ENCODE measurements at regions not wholly inside any gene's neighbourhood (a gene's known extent, or its start where the extent isn't known, plus 50 kb on each side); places are given as distances from the start of the nearest gene placed in this dataset.

- no peak for TF ChIP-seq CTCF (IDR thresholded peaks at IDR 0.05; ENCODE audit: borderline replicate concordance)
- H3K4me1 ChIP-seq = peaks cover 40% of the 10 kb centered on the region
- intact Hi-C loops (cut with micrococcal nuclease) = loop anchor here (10.0 kb wide), 3 partner anchors 72 to 1182 kb away; no protein-coding TSS in a partner anchor
- H3K27ac ChIP-seq (replicated peaks) = peak overlapping the region; percentile 62
- H3K4me3 ChIP-seq = peak overlapping the region; percentile 53
- no peaks in the 10 kb centered on the region for H3K36me3 ChIP-seq
- DNase-seq = no peak
- no peaks in the 10 kb centered on the region for H3K27me3 ChIP-seq (ENCODE audit: low read depth)
- no peaks in the 10 kb centered on the region for H3K9me3 ChIP-seq (replicated peaks)
These were observed 289.7 kb downstream of the TRIB2 start for GRCh38 chr2:13006426-13006825.

DNA sequence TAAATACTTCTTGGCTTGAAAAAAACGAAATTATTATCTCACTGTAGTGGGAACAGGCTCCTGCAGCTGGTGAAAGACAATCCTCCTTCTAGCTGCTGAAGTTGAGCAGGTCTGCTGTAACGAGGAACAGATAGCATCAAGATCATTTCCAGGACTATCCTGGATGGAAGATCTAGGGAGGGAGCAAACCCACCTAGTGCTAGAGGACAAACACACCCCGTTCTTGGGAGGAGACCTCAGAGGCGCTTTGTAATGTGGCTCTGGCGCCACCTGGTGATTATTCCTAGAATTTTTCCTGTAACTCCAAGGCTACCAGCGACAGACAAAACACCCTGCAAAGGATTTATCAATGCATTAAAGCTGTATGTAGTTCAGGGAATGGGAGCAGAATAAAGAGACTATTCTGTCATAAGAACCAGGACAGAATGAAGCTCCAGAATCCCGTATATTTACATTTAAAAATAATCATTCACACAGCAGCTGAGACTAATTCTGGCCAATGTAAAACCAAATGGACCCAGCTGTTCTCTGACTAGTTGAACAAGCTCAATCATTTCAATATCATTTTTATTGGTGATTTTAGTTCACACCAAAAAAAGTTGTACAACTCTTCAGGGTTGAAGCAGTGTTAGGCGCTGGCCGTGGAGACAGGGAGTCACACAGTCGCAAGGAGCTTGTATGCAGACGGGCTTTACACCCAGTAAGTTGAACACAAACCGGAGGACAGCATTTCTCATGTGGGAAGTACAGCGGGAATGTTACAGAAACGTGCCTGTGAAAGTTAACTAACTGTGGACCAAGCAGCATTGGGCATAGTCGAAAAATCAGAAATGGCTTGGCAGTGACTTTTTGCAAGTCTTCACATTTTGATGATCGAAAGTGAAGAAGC lies 290.3 kb downstream of the TRIB2 start:
- H3K27me3 ChIP-seq (ENCODE audit: low read depth) = no peaks in the 10 kb centered on the region
- no peaks in the 10 kb centered on the region for H3K9me3 ChIP-seq (replicated peaks)
- no peaks in the 10 kb centered on the region for H3K36me3 ChIP-seq
- H3K4me1 ChIP-seq = peaks cover 34% of the 10 kb centered on the region
- DNase-seq = peak; percentile 23
- H3K27ac ChIP-seq (replicated peaks) = peak overlapping the region; percentile 62
- intact Hi-C loops (cut with micrococcal nuclease) = loop anchor here (10.0 kb wide), 3 partner anchors 72 to 1182 kb away; no protein-coding TSS in a partner anchor
- TF ChIP-seq CTCF (IDR thresholded peaks at IDR 0.05; ENCODE audit: borderline replicate concordance) = peak; percentile 95
- H3K4me3 ChIP-seq = peak overlapping the region; percentile 53

- no peak for DNase-seq
- TF ChIP-seq CTCF (IDR thresholded peaks at IDR 0.05; ENCODE audit: borderline replicate concordance) = no peak
These were observed 292.4 kb downstream of the TRIB2 start for GRCh38 chr2:13009027-13009642.

GRCh38 chr2:13010283-13010682 lies 293.5 kb downstream of the TRIB2 start:
- H3K4me3 ChIP-seq = no peak overlapping the region
- H3K4me1 ChIP-seq = peaks cover 23% of the 10 kb centered on the region
- intact Hi-C loops (cut with micrococcal nuclease) = no loop called here
- TF ChIP-seq CTCF (IDR thresholded peaks at IDR 0.05; ENCODE audit: borderline replicate concordance) = no peak
- H3K36me3 ChIP-seq = no peaks in the 10 kb centered on the region
- H3K27ac ChIP-seq (replicated peaks) = no peak overlapping the region
- no peaks in the 10 kb centered on the region for H3K9me3 ChIP-seq (replicated peaks)
- no peaks in the 10 kb centered on the region for H3K27me3 ChIP-seq (ENCODE audit: low read depth)
- DNase-seq = no peak

More at GRCh38 chr2:13009027-13009642, 292.4 kb downstream of the TRIB2 start:
- no peaks in the 10 kb centered on the region for H3K36me3 ChIP-seq
- no peaks in the 10 kb centered on the region for H3K27me3 ChIP-seq (ENCODE audit: low read depth)
- no peak overlapping the region for H3K27ac ChIP-seq (replicated peaks)
- H3K9me3 ChIP-seq (replicated peaks) = no peaks in the 10 kb centered on the region
- H3K4me1 ChIP-seq = peaks cover 24% of the 10 kb centered on the region
- no peak overlapping the region for H3K4me3 ChIP-seq
- intact Hi-C loops (cut with micrococcal nuclease) = loop anchor here (10.0 kb wide), 3 partner anchors 74 to 1184 kb away; no protein-coding TSS in a partner anchor

- Histone ChIP-seq H3K4me3 (no peak overlapping the region), H3K27ac (replicated peaks) (no peak overlapping the region), H3K4me1 (no peaks in the 10 kb centered on the region), H3K36me3 (no peaks in the 10 kb centered on the region), H3K9me3 (replicated peaks) (no peaks in the 10 kb centered on the region), H3K27me3 (ENCODE audit: low read depth) (no peaks in the 10 kb centered on the region)
- intact Hi-C loops (cut with micrococcal nuclease) = no loop called here
- no peak for DNase-seq
- TF ChIP-seq CTCF (IDR thresholded peaks at IDR 0.05; ENCODE audit: borderline replicate concordance) = no peak
These were observed 298.0 kb downstream of the TRIB2 start for GRCh38 chr2:13014783-13015182.

Measured in left ventricle myocardium inferior (tissue), 1 donor.